Osteoblast (primary cell): ENCODE measurements at regions not wholly inside any gene's neighbourhood (a gene's known extent, or its start where the extent isn't known, plus 50 kb on each side); places are given as distances from the start of the nearest gene placed in this dataset.
"Not testable (repeated sequence)": the region's sequence is repeated elsewhere in the genome, so short reads cannot be mapped to it uniquely, and the experiment has no call there.

Source experiments
- DNase-seq: peaks from one replicate; pipeline ENCODE4 v3.0.0; 2011; ENCODE audit warnings: low spot score, mixed read lengths; ENCODE audit not compliant: insufficient read length; ENCODE audit errors: missing footprints
- H2AFZ ChIP-seq: 2 replicates; pipeline ENCODE4 v1.6.0; 2011; ENCODE audit warnings: mild to moderate bottlenecking, low read length
- H3K27ac ChIP-seq: 2 replicates; pipeline ENCODE4 v1.5.1; 2011; ENCODE audit warnings: mild to moderate bottlenecking, low read depth, low read length, moderate library complexity
- H3K27me3 ChIP-seq: 2 replicates; pipeline ENCODE4 v1.6.0; 2012; ENCODE audit warnings: mild to moderate bottlenecking, control low read depth, inconsistent platforms, low read length, moderate library complexity; ENCODE audit not compliant: insufficient read depth
- H3K36me3 ChIP-seq: 2 replicates; pipeline ENCODE4 v1.5.1; 2011; ENCODE audit warnings: mild to moderate bottlenecking, low read length, control low read depth, moderate library complexity; ENCODE audit not compliant: insufficient read depth
- H3K4me1 ChIP-seq: 2 replicates; pipeline ENCODE4 v1.5.1; 2011; ENCODE audit warnings: mild to moderate bottlenecking, low read length, control low read depth, moderate library complexity; ENCODE audit not compliant: insufficient read depth
- H3K4me2 ChIP-seq: 2 replicates; pipeline ENCODE4 v1.6.0; 2011; ENCODE audit warnings: mild to moderate bottlenecking, low read length; ENCODE audit not compliant: insufficient read depth
- H3K4me3 ChIP-seq: fragments of 200-600 bp; sonication (generic); 3 replicates; pipeline ENCODE4 v1.5.1; 2012; ENCODE audit warnings: mild to moderate bottlenecking, low read length, inconsistent platforms; ENCODE audit not compliant: insufficient read depth
- H3K79me2 ChIP-seq: 2 replicates; pipeline ENCODE4 v1.6.0; 2012; ENCODE audit warnings: mild to moderate bottlenecking, low read length, control low read depth, inconsistent platforms; ENCODE audit not compliant: insufficient read depth
- H3K9me3 ChIP-seq: 2 replicates; pipeline ENCODE4 v1.5.1; 2011; ENCODE audit warnings: low read depth, low read length, control low read depth
- H4K20me1 ChIP-seq: 2 replicates; pipeline ENCODE4 v1.6.0; 2012; ENCODE audit warnings: mild to moderate bottlenecking, low read length, control low read depth; ENCODE audit not compliant: insufficient read depth
- CTCF ChIP-seq: IDR thresholded peaks from 2 replicates; pipeline ENCODE4 v1.5.1; 2011; ENCODE audit warnings: mild to moderate bottlenecking, low read depth, low read length, moderate library complexity; ENCODE audit errors: extremely low read depth

- H3K4me3 ChIP-seq = no peak overlapping the region
- no peaks in the 10 kb centered on the region for H4K20me1 ChIP-seq
- no peaks in the 10 kb centered on the region for H3K9me3 ChIP-seq
- TF ChIP-seq CTCF = no peak
- no peak overlapping the region for H3K4me2 ChIP-seq
- DNase-seq = peak; percentile 45
- no peak overlapping the region for H3K27ac ChIP-seq
- H3K36me3 ChIP-seq = no peaks in the 10 kb centered on the region
- no peaks in the 10 kb centered on the region for H3K4me1 ChIP-seq
- no peaks in the 10 kb centered on the region for H3K27me3 ChIP-seq
- no peaks in the 10 kb centered on the region for H3K79me2 ChIP-seq
- no peak overlapping the region for H2AFZ ChIP-seq
Observed at GRCh38 chr14:105760691-105761344, 234.4 kb downstream of the TMEM121 start.

GRCh38 chr14:105761345-105761740 lies 235.0 kb downstream of the TMEM121 start:
- H3K27ac ChIP-seq, H3K27me3 ChIP-seq, H3K9me3 ChIP-seq, H3K4me2 ChIP-seq, H3K79me2 ChIP-seq, H3K4me3 ChIP-seq, H3K4me1 ChIP-seq, H4K20me1 ChIP-seq, H2AFZ ChIP-seq, H3K36me3 ChIP-seq: not testable (repeated sequence)
- DNase-seq = peak; percentile 42

- no peak overlapping the region for H3K27ac ChIP-seq
- no peaks in the 10 kb centered on the region for H3K4me1 ChIP-seq
- H3K4me2 ChIP-seq = no peak overlapping the region
- H3K27me3 ChIP-seq = no peaks in the 10 kb centered on the region
- H4K20me1 ChIP-seq = no peaks in the 10 kb centered on the region
- H2AFZ ChIP-seq = no peak overlapping the region
- no peaks in the 10 kb centered on the region for H3K36me3 ChIP-seq
- DNase-seq = peak; percentile 29
- H3K79me2 ChIP-seq = no peaks in the 10 kb centered on the region
- no peak overlapping the region for H3K4me3 ChIP-seq
- H3K9me3 ChIP-seq = no peaks in the 10 kb centered on the region
- no peak for TF ChIP-seq CTCF
Observed at GRCh38 chr14:105761842-105762241, 235.5 kb downstream of the TMEM121 start.

GRCh38 chr14:105762262-105762661 lies 235.9 kb downstream of the TMEM121 start:
- not testable (repeated sequence) for H3K9me3 ChIP-seq, DNase-seq, H3K27ac ChIP-seq, H3K27me3 ChIP-seq, H4K20me1 ChIP-seq, H3K4me3 ChIP-seq, H3K4me1 ChIP-seq, H2AFZ ChIP-seq, H3K79me2 ChIP-seq, H3K36me3 ChIP-seq, H3K4me2 ChIP-seq

- not testable (repeated sequence) for H3K4me1 ChIP-seq, H2AFZ ChIP-seq, H3K27me3 ChIP-seq, DNase-seq, H3K9me3 ChIP-seq, H3K36me3 ChIP-seq, H3K4me3 ChIP-seq, H3K27ac ChIP-seq, H3K4me2 ChIP-seq, H3K79me2 ChIP-seq, H4K20me1 ChIP-seq
Observed at GRCh38 chr14:105764254-105764901, 238.0 kb downstream of the TMEM121 start.

- H2AFZ ChIP-seq, H3K27me3 ChIP-seq, H4K20me1 ChIP-seq, H3K27ac ChIP-seq, H3K4me1 ChIP-seq, H3K36me3 ChIP-seq, H3K79me2 ChIP-seq, H3K4me3 ChIP-seq, H3K9me3 ChIP-seq, H3K4me2 ChIP-seq: not testable (repeated sequence)
- peak; percentile 46 for DNase-seq
Observed at GRCh38 chr14:105765072-105765825, 238.9 kb downstream of the TMEM121 start.
